Endothelial cell of umbilical vein (primary cell): ENCODE measurements at regions not wholly inside any gene's neighbourhood (a gene's known extent, or its start where the extent isn't known, plus 50 kb on each side); places are given as distances from the start of the nearest gene placed in this dataset.

ENCODE experiments used
- BruUV-seq: library from RNA; stranded (reverse); fragments of 400-500 nt; replicated peaks from 2 replicates; lab custom pipeline; 2021; lab: Mats Ljungman, UMichigan
- CTCF ChIA-PET: fragments of 300-600, 350-600 bp; sonication (Branson Sonifier 250); formaldehyde crosslinking; loops from one replicate; lab custom pipeline; 2021; ENCODE audit warnings: antibody characterized with exemption, inconsistent platforms; lab: Charles Lee
- POLR2A ChIA-PET: fragments of 300-600, 350-600 bp; sonication (Branson Sonifier 250); formaldehyde crosslinking; loops from one replicate; lab custom pipeline; 2021; ENCODE audit warnings: antibody characterized with exemption, inconsistent platforms; lab: Charles Lee
- DNase-seq: peaks from one replicate; pipeline ENCODE4 v3.0.0-alpha.2; 2011; ENCODE audit warnings: low read depth, low spot score
- FAIRE-seq: peaks from 2 replicates; lab custom pipeline; 2011; peaks lifted over from hg19 to GRCh38; lab: Jason Lieb, UNC
- H2AFZ ChIP-seq: 2 replicates; pipeline ENCODE4 v1.6.0; 2012; ENCODE audit warnings: low read depth, low read length, control low read depth, inconsistent platforms
- H3K27ac ChIP-seq: 2 replicates; pipeline ENCODE4 v1.5.1; 2011; ENCODE audit warnings: low read depth, mild to moderate bottlenecking, control low read depth, low read length, moderate library complexity; ENCODE audit not compliant: insufficient read depth
- H3K27me3 ChIP-seq, 2 experiments: 2 replicates each; pipeline versions ENCODE4 v1.6.0 to v1.6.1; 2011; ENCODE audit warnings: low read length in 2 of 2, mixed read lengths in 1 of 2; ENCODE audit not compliant: control insufficient read depth in 2 of 2, insufficient read depth in 2 of 2
- H3K36me3 ChIP-seq, 2 experiments: 2 replicates in 1 of 2; 3 replicates in 1 of 2; pipeline ENCODE4 v1.5.1; 2011; ENCODE audit warnings: low read length in 2 of 2, mild to moderate bottlenecking in 1 of 2, moderate library complexity in 1 of 2; ENCODE audit not compliant: control insufficient read depth in 2 of 2, insufficient read depth in 2 of 2; ENCODE audit errors: extremely low read depth in 1 of 2
- H3K4me1 ChIP-seq: 3 replicates; pipeline ENCODE4 v1.5.1; 2011; ENCODE audit warnings: mild to moderate bottlenecking, low read length; ENCODE audit not compliant: control insufficient read depth, insufficient read depth; ENCODE audit errors: extremely low read depth
- H3K4me2 ChIP-seq: 2 replicates; pipeline ENCODE4 v1.6.1; 2011; ENCODE audit warnings: low read length, control low read depth, mixed read lengths; ENCODE audit not compliant: insufficient read depth
- H3K4me3 ChIP-seq, 3 experiments: fragments of 200-600 bp in 1 of 3; sonication (generic), shearing (Covaris generic) in 1 of 3; replicated peaks in 1 of 3; 2 replicates each; pipeline ENCODE4 v1.5.1; 2011 to 2016; ENCODE audit warnings: control low read depth in 3 of 3, low read length in 3 of 3, mild to moderate bottlenecking in 2 of 3, inconsistent platforms in 1 of 3, low read depth in 1 of 3, moderate library complexity in 1 of 3; ENCODE audit not compliant: insufficient read depth in 1 of 3
- H3K79me2 ChIP-seq: 2 replicates; pipeline ENCODE4 v1.6.0; 2012; ENCODE audit warnings: low read length, inconsistent platforms; ENCODE audit not compliant: control insufficient read depth, insufficient read depth
- H3K9ac ChIP-seq: replicated peaks from 2 replicates; pipeline ENCODE3; 2011; ENCODE audit warnings: low read length, control low read depth; ENCODE audit not compliant: insufficient read depth; ENCODE audit errors: extremely low read depth
- H3K9me1 ChIP-seq: replicated peaks from 3 replicates; pipeline ENCODE4 v1.6.0; 2011; ENCODE audit warnings: mild to moderate bottlenecking, low read length; ENCODE audit not compliant: control insufficient read depth, insufficient read depth; ENCODE audit errors: extremely low read depth
- H3K9me3 ChIP-seq: replicated peaks from 2 replicates; pipeline ENCODE4 v1.5.1; 2012; ENCODE audit warnings: low read length, inconsistent platforms; ENCODE audit not compliant: control insufficient read depth, insufficient read depth
- H4K20me1 ChIP-seq: replicated peaks from 2 replicates; pipeline ENCODE3; 2011; ENCODE audit warnings: mild to moderate bottlenecking, low read length; ENCODE audit not compliant: control insufficient read depth, insufficient read depth; ENCODE audit errors: extremely low read depth
- EZH2 ChIP-seq: IDR thresholded peaks from 2 replicates; pipeline ENCODE4 v1.6.1; 2012; ENCODE audit warnings: borderline replicate concordance, low read depth, mild to moderate bottlenecking, moderate library complexity, low read length, inconsistent platforms; ENCODE audit not compliant: severe bottlenecking
- FOS ChIP-seq: IDR thresholded peaks from 2 replicates; pipeline ENCODE4 v1.6.1; 2011; ENCODE audit warnings: mild to moderate bottlenecking, low read length, moderate library complexity, borderline replicate concordance; ENCODE audit not compliant: insufficient read depth
- GATA2 ChIP-seq: IDR thresholded peaks from 2 replicates; pipeline ENCODE4 v1.7.0; 2011; ENCODE audit warnings: low read depth, mild to moderate bottlenecking, moderate library complexity, mixed read lengths, low read length; ENCODE audit not compliant: insufficient read length, insufficient read depth
- JUN ChIP-seq: IDR thresholded peaks from 2 replicates; pipeline ENCODE4 v1.6.1; 2011; ENCODE audit warnings: borderline replicate concordance, low read depth; ENCODE audit not compliant: insufficient read length, insufficient read depth
- MAX ChIP-seq: IDR thresholded peaks from 2 replicates; pipeline ENCODE4 v1.6.1; 2011; ENCODE audit not compliant: insufficient read depth, insufficient read length
- MYC ChIP-seq: IDR thresholded peaks from one replicate; pipeline ENCODE4 v1.6.1; 2011; ENCODE audit warnings: mild to moderate bottlenecking, low read depth, low read length
- POLR2A ChIP-seq: IDR thresholded peaks from 2 replicates; pipeline ENCODE4 v1.6.1; 2012; ENCODE audit warnings: low read depth, mild to moderate bottlenecking, control low read depth, low read length
- POLR2AphosphoS5 ChIP-seq: IDR thresholded peaks from 2 replicates; pipeline ENCODE4 v1.6.1; 2012; ENCODE audit warnings: low read depth, mild to moderate bottlenecking, control low read depth, low read length, moderate library complexity; ENCODE audit not compliant: insufficient read depth
- dilution Hi-C: fragments of 300-500 bp; cut with MboI; formaldehyde crosslinking; loops from one replicate; pipeline ENCODE4 v1.15.0; 2019; ENCODE audit warnings: low sequenced_read_pairs; ENCODE audit not compliant: extremely low pct_ligation_motif_present
- intact Hi-C: fragments of 100-400 bp; cut with micrococcal nuclease; formaldehyde crosslinking; loops from one replicate; pipeline ENCODE4 v1.10.0; 2022
- TF ChIP-seq, protein P1 (sequence below), 2 donors: IDR thresholded peaks; 1 replicate in 1 of 2; 2 replicates in 1 of 2; pipeline ENCODE4 v1.5.1; 2011; ENCODE audit warnings: low read length in 2 of 2, mild to moderate bottlenecking in 2 of 2, moderate library complexity in 2 of 2, control low read depth in 1 of 2, inconsistent platforms in 1 of 2, low read depth in 1 of 2; ENCODE audit not compliant: insufficient read depth in 1 of 2; ENCODE audit errors: extremely low read depth in 1 of 2

GRCh38 chr1:222045786-222046185, 303.9 kb upstream of the DUSP10 start:
- DNase-seq = no peak
- Histone ChIP-seq H3K9ac (no peak overlapping the region), H3K9me1 (no peaks in the 10 kb centered on the region), H3K4me2 (no peak overlapping the region), H3K79me2 (no peaks in the 10 kb centered on the region), H4K20me1 (no peaks in the 10 kb centered on the region), H3K27ac (no peak overlapping the region), H2AFZ (no peak overlapping the region), H3K27me3 (no peaks in the 10 kb centered on the region), H3K4me3 (no peak overlapping the region), H3K4me1 (no peaks in the 10 kb centered on the region), H3K9me3 (no peaks in the 10 kb centered on the region), H3K36me3 (no peaks in the 10 kb centered on the region)
- intact Hi-C loops = no loop called here
- ChIA-PET POLR2A (no interaction called here), CTCF (no interaction called here)
- no peak for TF ChIP-seq POLR2AphosphoS5
- TF ChIP-seq, protein P1, sequence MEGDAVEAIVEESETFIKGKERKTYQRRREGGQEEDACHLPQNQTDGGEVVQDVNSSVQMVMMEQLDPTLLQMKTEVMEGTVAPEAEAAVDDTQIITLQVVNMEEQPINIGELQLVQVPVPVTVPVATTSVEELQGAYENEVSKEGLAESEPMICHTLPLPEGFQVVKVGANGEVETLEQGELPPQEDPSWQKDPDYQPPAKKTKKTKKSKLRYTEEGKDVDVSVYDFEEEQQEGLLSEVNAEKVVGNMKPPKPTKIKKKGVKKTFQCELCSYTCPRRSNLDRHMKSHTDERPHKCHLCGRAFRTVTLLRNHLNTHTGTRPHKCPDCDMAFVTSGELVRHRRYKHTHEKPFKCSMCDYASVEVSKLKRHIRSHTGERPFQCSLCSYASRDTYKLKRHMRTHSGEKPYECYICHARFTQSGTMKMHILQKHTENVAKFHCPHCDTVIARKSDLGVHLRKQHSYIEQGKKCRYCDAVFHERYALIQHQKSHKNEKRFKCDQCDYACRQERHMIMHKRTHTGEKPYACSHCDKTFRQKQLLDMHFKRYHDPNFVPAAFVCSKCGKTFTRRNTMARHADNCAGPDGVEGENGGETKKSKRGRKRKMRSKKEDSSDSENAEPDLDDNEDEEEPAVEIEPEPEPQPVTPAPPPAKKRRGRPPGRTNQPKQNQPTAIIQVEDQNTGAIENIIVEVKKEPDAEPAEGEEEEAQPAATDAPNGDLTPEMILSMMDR (IDR thresholded peaks at IDR 0.05; ENCODE audit: extremely low read depth in 1 of 2, insufficient read depth in 1 of 2, low read depth in 1 of 2, low read length in 2 of 2) = no peak
- TF ChIP-seq FOS = no peak
- TF ChIP-seq POLR2A = no peak
- TF ChIP-seq MYC = no peak
- no peak for TF ChIP-seq MAX
- no peak for TF ChIP-seq EZH2
- TF ChIP-seq JUN = no peak
- no peak for TF ChIP-seq GATA2
- FAIRE-seq = no peak
- no TSS peak for BruUV-seq
- dilution Hi-C loops = no loop called here
